HG02938 (cell line): ENCODE measurements at regions not wholly inside any gene's neighbourhood (a gene's known extent, or its start where the extent isn't known, plus 50 kb on each side); places are given as distances from the start of the nearest gene placed in this dataset.
"Not testable (repeated sequence)": the region's sequence is repeated elsewhere in the genome, so short reads cannot be mapped to it uniquely, and the experiment has no call there.

Experiments used
- ATAC-seq: cut with Tn5 transposase; IDR thresholded peaks from one replicate; pipeline ENCODE4 v1.9.1; 2021; ENCODE audit warnings: mild to moderate bottlenecking, moderate library complexity; ENCODE audit not compliant: unreplicated experiment

DNA sequence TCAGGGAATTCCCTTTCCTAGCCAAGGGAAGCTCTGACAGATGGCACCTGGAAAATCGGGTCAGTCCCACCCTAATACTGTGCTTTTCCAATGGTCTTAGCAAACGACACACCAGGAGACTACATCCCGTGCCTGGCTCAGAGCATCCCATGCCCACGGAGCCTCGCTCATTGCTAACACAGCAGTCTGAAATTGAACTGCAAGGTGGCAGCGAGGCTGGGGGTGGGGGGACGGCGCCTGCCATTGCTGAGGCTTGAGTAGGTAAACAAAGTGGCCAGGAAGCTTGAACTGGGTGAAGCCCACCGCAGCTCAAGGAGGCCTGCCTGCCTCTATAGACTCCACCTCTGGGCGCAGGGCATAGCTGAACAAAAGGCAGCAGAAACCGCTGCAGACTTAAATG lies 279.5 kb upstream of the LUZP2 start:
- not testable (repeated sequence) for ATAC-seq

DNA sequence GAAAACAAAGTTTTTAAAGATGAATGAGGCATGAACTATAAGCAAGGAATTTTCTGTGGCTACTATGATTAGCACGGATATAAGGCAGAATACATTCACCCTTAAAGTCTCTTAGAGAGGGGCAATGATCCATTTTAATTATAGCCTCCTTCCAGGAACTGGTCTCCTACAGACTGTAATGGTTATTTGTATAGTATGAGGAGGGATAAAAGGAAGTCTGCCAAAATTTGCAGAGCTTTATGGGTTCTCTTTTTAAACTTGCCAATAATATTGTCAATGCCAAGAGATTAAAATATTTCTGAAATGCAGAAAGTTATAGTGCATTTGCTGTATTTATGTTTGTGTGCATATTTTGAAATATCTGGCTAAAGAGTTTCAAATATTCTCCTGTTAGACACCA lies 271.4 kb upstream of the LUZP2 start:
- no peak for ATAC-seq

DNA sequence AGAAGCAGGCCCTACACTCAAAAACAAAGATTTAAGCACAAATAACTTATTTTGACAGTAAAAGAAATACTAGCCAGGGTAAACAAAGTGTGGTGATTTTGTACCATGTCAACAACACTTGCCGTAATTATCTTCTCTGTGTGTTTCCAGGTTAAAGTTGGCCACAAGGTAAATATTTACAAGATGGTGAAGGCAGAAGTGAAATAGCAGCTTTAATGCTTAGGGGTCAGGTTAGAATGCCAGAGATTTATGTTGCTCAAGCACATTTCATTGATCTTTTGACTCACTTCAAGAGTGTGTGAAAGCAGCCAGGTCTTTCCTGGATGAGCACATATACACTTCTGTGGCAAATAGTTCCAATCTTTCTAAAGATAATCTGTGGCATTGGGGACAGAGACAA lies 270.2 kb upstream of the LUZP2 start:
- ATAC-seq = no peak

DNA sequence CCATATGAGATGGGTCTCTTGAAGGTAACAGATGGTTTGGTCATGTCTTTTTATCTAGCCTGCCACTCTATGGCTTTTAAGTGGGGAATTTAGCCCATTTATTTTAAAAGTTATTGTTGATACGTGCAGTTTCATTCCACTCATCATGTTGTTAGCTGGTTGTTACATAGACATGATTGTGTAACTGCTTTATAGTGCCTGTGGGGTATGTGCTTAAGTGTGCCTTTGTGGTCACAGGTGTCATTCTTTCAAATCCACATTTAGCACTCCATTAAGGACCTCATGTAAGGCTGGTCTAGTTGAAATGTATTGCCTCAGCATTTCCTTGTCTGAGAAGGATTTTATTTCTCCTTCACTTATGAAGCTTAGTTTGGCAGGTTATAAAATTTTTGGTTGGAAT lies 263.8 kb upstream of the LUZP2 start:
- no peak for ATAC-seq

DNA sequence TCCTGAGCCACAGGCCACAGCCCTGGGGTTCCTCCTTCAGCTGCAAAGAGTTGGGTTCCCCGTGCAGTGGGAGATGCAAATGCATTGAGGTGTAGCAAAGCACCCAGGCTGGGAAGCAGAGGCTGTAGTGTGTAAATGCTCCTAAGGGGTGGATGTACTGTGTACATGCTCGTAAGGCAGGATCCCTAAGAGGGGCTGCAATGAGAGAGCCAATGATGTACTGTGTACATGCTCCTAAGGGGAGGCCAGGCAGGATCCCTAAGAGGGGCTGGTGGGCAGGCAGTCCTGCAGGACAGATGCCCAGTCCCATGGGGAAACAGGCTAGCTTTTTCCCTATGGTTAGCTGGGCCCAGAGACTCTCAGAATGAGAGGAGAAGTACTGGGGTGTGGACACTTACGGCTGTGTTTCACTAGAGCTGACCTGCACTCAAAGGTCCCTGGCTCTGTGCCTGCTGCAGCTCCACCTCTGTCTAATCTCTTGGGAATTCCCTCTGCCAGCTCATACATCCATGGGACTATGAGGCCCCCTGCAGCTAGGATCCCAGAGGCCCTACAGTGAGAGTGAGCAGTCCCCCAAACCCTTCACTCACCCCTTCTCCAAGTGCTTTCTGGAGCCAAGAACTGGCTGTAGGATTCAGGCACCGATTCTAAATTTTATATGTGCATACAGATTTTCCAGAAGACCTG lies 261.9 kb upstream of the LUZP2 start:
- ATAC-seq = no peak

DNA sequence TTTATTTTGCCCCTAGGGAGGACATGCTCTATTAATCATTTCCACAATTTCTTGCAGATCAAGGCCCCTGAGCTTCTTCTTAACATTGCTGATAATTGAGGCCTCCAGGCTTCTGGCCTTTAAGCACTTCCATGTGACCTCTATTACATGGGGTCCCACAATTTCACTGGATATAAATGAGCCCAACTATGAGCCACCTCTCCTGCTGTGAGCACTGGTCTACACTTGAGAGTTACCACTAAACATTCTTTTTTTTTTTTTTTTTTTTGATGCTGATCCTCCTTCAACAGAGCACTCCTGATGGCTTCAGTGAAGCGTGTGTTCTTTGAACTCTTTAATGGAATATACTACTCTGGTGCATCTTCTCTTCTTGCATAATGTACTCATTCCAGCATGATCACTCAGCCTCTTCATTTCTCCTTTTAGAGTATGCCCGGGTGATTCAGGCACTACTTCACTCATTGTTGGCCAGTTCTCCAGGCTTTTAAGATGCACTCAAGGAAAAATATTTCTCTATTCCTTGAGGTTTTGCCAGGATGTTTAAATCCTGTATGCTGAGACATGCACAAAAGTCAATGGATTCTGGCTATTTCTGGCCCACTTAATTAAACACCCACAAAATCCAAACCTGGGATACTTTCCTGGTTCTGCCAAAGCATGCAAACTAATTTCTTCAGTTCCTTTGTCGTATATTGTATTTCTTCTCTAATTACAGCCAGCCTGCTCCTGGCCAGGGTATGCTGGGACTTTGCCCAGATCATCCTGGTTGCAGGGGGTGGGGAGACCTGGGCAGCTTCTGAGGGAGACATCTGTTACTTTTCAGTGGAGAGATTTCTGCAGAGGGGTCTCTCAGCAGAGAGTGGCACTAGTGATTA lies 257.8 kb upstream of the LUZP2 start:
- ATAC-seq = no peak

DNA sequence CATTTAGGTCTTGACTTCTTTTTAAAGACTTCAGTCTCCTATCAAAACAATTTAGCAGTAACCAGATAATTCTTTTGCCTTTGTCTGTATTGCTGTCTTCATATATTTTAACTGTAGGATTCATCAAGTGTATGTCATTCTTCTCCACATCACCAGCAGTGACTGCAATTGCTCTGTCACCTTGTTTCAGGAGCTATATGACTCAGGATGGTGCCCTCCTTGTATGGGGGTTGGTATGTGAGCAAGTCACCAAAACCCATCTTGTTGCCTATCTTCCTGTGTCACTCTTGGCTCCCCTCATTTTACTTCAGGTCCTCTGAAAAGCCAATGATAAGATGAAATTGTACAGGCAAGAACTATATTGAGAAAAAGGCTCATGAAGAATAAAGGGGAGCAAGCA lies 256.9 kb upstream of the LUZP2 start:
- no peak for ATAC-seq

DNA sequence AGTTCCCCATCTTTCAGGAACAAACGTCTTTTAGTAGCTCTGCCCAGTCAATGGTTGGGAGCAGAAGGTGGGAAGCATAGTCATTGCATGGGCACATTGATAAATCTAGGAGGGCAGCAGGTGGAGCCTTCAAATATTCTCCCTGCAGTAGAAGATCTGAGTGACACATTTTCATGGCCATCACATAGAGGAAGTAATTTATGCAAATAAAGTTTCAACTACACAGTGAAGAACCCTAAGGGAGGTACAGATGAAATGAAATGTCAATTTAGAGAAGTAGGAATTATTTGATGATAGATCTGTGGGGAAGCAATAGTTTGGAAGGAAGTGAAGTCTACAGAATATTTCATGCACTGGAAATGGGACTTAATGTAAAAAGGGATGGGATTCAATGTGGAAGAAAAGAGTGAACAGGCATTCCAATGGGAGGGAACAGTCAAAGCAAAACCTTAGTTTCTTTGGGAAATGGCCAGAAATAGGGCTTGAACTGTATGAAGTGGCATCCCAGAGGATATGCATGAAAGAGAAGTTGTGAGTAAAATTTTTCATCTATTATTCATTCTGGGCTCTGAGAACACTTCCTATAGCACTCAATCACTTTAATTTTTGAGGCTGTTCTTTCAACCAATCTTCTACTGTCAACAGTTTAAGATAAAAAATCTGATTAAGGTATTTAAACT lies 256.2 kb upstream of the LUZP2 start:
- no peak for ATAC-seq

DNA sequence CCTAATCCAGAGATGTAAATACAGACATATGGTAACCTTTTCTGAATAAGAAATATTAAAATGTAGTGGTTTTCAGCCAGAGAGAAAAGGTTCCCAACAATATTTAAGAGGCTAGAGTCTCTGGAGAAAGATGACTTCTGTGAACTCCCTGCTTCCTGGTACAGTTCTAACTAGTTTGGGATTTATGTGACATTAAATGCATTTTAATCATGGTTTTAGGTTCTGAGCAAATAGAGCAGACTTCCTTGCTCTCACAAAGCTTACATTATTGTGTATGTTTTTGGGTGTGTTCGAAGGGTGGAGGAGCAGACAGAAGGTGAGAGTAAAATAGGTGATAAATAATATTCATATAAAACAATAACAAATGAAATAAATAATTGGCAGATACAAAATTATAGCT lies 250.1 kb upstream of the LUZP2 start:
- ATAC-seq = no peak

DNA sequence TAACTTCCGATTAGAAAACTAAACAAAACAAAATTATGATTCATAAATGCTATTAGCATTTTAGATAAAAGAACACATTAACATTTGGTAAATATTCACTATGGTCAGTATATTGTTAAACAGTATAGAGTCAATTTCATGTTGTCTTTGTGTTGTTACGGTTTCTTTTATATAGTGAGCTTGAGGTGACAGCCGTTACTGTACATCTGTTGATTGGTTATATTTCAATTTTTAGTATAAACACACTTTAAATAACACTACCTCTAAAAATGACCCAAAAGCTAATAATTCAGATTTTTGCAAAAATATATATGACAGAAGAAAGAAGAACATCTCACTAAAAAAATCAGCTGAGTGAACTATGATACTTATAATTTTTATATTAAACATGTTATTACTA lies 249.0 kb upstream of the LUZP2 start:
- no peak for ATAC-seq

DNA sequence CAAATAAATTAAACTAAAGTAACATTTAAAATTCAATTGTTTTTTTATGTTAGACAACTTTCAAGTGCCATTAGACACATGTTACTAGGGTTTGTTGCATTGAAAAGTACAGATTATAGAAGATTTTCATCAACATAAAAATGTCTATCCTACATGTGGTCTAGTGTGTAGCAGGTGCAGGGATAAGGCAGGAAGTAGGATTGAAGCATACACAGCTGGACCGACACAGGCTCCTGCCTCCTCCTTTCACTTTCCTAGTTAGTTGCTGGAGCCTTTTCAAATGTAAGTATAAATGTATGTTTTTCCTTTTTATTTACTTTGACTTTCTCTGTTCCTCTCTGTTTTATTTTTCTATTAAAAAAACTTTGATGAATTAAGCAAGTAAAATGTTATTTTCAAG lies 246.9 kb upstream of the LUZP2 start:
- no peak for ATAC-seq

DNA sequence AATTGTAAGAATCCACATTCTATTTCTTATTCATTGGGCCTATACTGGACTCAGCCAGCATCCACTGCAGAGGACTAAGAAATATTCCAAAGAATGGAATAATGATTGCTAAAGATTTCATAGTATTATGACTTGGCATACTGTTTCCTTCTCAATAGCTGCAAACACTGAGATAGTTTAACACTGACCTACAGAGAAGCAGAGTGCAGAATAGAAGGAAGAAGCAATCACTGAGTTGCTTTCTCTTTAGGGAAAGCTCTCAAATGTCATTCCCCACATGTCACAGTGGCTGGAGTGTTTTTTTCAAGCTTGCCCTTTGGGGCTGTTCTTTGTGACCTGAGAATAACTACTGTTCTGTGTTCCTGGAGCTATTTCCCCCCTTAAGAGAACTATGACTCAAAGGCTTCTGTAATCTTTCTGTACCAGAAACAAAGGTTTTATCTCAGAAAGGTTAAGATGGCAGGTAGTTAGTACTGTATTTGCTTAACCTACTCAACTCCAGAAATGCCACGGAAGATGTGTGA lies 243.6 kb upstream of the LUZP2 start:
- no peak for ATAC-seq

DNA sequence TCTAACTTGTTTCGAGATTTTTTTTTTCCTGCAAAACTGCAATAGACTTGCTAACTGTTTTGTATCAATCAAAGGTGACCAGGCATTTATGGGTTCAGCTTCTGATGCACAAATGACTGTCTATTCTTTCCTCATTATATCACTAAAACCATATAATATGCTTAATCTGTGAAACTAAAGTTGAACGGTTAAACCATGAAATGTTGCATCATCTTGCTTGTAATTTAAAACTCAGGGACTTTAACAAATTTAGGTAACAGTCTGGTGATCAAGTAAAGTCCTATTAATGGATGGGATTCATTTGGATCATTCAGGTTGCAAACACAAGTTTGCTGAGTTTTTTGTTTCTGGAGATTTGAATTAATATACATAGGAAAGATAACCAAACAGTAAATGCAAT lies 232.0 kb upstream of the LUZP2 start:
- ATAC-seq = no peak

DNA sequence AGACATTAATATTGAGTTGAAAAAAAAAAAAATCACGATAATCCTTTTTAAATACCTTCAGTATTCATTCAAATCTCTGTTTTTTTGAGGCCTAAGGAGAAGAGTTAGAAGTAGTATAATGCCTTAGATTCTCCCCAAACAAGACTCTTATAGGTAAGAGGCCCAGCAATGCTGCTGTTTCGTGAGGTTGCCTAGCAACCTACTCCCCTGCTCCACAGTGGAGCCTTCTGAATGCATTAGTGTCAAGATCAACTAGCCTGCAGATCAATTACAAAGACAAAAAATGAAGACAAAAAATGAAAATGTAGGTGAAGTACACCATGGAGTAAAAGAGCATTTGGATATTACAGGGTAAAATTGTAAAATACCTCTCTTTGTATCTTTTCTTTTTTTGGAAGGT lies 229.8 kb upstream of the LUZP2 start:
- no peak for ATAC-seq

DNA sequence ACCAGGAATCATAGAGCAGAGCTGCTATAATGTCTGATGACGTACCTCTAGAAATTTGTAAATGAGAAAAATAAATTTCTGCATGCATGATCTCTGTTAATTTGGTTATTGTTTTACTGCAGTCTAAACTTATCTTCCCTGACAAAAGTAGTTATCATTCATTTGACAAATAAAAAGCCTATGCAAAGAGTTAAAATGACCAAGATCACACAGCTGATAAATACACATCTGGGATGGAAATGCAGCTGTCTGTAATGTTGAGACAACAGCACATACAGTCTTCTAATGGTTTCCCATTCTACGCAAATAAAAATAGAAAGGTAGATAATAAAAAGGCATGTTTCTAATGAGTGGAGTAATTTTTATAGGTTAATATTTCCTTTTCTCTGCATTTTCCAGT lies 225.1 kb upstream of the LUZP2 start:
- no peak for ATAC-seq

DNA sequence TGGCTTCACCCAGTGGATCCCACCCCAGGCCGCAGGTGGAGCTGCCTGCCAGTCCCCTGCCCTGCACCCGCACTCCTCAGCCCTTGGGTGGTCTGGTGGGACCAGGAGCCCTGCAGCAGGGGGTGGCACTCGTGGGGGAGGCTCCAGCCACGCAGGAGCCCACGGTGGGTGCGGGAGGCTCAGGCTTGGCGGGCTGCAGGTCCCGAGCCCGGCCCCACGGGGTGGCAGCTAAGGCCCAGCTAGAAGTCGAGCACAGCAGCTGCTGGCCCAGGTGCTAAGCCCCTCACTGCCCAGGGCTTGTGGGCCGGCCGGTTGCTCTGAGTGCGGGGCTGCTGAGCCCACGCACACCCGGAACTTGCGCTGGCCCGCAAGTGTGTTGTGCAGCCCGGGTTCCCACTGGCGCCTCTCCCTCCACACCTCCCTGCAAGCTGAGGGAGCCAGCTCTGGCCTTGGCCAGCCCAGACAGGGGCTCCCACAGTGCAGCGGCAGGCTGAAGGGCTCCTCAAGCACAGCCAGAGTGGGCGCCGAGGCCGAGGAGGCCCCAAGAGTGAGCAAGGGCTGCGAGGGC lies 222.6 kb upstream of the LUZP2 start:
- not testable (repeated sequence) for ATAC-seq

DNA sequence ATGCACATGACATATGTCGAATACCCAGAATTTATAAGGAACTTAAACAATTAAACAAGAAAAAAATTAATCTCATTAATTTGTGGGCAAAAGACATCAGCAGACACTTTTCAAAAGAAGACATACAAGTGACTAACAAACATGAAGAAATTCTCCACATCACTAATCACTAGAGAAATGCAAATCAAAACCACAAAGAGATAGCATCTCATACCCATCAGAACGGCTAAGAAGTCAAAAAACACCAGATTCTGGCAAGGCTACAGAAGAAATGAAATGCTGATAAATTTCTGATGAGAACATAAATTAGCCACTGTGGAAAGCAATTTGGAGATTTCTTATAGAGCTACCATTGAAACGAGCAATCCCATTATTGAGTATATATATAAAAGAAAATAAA lies 210.6 kb upstream of the LUZP2 start:
- ATAC-seq = no peak

DNA sequence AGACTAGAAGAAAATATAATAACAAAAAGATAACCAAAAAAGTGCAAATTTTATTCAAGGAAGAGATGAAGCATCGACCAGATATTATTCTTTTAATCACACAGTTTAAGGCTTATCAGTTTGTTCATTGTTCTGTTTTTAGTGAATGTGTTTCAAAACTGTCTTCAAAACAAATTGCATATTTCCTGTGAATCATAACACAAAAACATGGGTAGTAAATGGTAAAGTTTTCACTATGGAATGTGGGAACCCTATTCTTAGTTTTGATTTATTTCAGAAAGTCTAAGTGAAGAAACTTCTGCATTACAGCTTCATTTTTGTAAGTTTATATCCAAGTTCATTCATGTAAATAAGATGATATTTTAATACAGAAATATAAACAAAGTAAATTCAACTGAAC lies 207.6 kb upstream of the LUZP2 start:
- ATAC-seq = no peak

DNA sequence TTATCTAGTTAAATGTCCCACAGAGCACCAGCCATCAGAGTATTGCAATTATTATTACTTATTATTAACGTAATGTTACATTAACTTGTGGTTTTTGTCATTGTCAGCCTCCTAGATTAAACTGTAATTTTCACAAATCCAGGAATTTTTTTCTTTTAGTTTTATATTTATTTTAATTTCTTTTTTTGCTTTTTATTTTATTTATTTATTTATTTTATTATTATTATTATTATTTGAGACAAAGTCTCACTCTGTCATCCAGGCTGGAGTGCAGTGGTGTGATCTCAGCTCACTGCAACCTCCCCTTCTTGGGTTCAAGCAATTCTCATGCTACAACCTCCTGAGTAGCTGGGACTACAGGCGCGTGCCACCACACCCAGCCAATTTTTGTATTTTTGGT lies 202.9 kb upstream of the LUZP2 start:
- no peak for ATAC-seq

DNA sequence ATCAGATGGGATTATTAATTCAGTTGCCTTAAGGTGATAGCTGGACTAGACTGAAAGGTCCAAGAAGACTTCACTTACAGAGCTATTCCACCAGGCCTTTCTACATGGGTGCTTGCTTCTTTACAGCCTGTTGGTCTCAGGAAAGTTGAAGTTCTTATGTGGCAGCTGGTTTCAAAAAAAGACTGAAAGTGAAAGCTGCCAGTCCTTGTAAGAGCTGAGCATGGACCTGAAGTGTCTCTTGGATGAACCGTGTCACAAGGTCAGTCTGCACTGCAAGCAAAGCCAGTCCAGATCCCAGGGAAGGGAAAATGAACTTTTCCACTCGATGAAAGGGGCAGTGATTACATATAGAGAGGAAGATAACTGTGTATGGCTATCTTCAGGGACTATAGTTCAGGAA lies 201.5 kb upstream of the LUZP2 start:
- no peak for ATAC-seq

DNA sequence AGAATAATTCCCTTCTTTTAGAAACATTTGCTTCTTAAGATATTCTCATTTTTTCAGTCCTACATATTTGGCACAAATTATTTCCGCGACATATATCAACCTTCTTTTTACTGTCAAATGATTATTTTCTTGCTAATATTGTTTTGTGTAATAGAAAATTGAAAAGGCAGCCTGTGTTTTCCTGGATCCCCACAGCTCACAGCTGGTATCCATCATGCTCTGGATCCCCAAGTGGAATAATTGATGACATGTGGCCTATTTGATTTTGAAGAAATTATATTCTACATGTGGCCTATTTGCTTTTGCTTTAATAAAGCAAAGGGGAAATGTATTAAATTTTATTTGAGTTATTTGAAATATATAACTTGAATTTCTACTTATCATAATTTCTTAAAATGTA lies 199.4 kb upstream of the LUZP2 start:
- ATAC-seq = no peak
